HG03066 (cell line): ENCODE measurements at regions not wholly inside any gene's neighbourhood (a gene's known extent, or its start where the extent isn't known, plus 50 kb on each side); places are given as distances from the start of the nearest gene placed in this dataset.

Experiments used
- ATAC-seq: cut with Tn5 transposase; IDR thresholded peaks from one replicate; pipeline ENCODE4 v1.9.1; 2021; ENCODE audit warnings: low read depth; ENCODE audit not compliant: unreplicated experiment

DNA sequence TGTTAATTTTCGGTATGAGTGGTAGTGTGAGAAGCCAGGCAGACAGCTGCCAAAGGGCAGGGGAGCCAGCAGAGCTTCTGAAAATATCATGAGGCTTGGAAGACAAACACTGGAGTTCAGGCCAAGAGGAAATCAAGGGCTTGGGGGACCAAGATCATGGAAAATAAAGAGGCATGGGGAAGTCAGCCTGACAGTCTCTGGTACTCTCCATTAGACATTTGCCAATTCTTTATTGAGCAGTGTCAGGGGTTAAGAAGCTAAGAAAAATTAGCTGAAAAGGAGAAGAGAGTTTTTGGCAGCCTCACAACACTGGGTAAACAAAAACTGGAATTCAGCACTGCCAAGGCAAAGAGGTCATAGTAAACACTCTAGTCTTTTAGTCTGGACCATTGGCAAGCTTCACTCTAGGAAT, 612.7 kb downstream of the EPHA4 start:
- ATAC-seq = no peak

DNA sequence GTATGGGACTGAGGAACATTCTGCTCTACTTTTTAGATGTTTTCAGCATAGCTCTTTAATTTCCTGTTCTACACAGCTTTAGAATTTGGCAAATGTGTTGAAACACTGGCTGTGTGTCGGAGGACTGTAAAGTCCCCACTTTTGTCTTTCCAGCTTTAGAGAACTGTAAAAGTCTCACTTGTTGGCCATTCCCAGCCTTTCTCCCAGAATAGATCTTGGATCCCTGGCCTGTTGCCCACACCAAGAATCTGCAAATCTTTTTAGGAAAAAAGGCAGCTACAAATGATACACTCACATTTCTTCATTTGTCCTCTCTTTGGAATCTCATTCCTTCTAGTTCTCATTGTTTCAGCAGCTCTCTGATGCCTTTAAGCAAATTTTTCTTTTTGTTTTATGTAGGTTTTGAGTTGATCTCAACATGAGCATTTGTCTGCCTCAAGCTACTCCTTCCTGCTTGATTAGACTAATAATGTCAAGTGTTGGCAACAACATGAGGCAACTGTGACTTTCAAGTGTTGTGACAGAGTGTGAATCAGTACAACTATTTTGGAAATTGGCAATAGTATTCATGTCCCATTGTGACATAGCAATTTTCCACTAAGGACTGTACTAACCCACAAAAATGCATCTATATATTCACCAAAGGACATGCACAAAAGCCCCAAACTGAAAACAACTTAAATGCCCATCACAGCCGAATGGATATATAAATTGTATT, 610.8 kb downstream of the EPHA4 start:
- no peak for ATAC-seq

DNA sequence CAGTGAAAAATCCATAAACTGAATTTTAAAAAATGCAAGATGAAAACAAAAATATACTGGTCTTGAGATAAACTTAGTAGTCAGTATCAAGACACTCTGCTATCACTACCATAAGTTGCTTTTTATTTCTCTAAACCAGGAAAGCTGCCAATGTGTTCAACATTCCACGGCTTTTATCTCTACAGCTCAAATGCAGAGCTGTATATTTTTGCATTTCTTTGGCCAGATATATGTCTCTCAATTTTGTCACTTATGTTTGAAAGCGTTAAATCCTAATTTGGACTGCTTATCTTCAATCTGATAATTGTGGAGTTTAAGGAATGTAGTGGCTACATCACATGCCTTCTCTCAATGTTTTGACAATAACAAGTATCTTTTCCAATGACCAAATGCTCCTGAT, 609.5 kb downstream of the EPHA4 start:
- no peak for ATAC-seq

DNA sequence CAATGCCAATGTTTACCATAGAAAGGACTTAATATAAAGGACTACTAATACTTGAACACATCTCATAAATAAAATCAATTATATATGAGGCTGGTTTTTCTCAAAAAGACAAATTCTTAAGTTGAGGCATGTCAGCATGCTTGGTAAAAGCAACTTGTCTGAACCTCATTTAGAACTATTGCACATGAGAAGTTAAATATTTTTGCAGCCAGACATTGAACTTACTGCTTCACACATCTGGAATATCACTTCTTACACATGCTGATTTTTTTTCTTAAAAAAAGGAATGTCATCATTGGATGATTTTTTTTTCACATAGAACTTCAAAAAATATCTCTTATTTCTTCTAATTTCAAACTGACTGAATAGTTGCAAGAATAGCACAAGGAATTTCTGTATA, 609.0 kb downstream of the EPHA4 start:
- ATAC-seq = no peak

DNA sequence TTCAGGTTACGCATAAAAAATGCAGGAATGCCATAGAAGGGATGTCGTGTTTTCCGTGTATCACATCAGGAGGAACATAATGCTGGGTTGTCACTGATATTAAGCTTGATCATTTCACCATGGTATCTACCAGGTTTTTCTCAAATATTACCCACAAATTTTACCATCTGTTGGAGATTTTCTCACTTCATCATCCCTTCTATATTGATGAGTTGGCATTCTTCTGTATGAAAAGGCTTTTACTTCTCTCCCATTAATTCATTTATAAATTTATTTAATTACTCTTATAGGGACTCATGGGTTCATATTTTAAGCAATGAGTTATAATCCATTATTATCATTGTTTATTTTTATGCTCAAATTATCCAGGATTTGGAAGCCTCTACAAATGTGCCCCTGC, 608.2 kb downstream of the EPHA4 start:
- no peak for ATAC-seq

DNA sequence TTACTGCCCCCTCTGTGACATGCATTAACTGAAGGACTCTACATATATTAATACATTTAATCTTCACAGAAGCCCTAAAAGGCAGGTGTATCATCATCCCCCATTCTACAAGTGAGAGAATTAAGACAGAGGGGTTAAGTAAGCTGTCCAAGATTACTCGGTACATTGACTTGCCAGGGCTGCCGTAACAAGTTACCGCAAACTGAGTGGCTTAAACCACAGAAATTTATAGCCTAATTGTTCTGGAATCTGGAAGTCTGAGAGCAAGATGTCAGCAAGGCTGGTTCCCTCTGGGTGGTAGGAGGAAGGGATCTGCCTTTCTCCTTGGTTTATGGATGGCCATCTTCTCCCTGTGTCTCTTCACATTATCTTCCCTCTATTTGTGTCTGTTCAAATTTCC, 605.5 kb downstream of the EPHA4 start:
- ATAC-seq = no peak

DNA sequence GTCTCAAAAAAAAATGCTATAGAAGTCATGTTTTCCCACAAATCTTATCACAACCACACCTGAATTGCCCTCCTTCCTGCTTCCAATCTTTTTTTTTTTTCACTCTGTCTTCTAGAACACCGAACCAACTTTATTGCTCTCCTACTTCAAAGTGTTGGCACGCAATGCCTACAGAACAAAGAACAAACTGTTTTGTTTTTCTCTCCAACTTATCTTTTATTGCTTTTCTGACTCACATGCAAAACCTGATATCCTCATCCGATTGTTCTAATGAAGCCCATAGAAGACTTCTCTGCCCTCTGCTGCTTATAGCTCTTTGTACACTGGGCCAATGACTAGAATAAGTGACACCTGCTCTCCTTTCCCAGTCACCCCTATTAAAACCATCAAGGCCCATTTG, 602.8 kb downstream of the EPHA4 start:
- no peak for ATAC-seq

DNA sequence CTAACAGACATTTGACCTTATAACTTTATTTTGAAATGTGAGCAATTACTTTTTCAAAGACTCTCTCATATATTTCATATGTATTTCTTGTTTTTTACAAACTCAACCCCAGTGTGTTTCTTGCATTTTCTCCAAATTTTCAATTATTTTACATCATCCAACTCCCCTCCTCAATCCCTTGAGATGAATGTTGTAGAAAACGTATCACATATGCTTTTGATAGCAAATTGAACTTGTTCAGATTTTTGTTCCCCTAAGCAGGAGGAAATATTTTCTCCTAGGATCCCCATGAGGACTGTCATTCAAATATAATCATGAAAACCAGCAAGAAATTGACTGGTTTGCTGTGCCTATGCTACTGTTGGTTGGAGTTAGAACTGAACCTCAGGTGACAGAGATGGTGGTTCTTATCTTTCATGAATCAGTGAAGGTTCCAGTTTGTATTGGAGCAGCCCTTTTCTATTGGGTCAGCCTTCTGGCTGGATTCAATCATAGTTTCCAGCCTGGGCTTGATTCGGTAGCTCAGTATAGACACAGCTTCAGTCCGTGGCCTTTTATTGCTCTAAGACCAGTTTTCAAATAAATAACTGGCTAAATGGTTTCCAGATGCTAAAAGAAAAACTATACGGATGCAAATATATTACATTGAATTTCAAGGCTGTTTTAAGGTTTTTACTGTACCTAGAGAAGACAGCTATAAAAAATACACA, 591.0 kb downstream of the EPHA4 start:
- ATAC-seq = no peak

DNA sequence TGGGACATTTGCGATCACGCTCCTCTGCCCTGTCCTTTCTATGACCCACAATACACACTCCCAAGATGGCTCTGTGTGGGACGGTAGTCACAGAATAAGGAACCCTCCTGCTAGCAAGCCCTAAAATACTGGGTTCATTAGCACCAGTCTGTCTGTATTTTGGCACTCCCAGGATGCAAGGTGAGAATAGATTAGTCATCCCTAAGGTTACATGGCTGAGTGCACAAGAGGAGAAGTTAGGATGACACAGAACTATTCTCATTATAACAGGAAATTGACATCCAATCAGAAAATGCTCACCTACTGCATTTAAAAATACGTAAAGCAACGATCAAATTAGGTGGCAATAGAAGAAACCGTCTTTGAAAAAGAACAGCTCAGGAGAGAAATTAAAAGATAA, 590.2 kb downstream of the EPHA4 start:
- ATAC-seq = no peak

DNA sequence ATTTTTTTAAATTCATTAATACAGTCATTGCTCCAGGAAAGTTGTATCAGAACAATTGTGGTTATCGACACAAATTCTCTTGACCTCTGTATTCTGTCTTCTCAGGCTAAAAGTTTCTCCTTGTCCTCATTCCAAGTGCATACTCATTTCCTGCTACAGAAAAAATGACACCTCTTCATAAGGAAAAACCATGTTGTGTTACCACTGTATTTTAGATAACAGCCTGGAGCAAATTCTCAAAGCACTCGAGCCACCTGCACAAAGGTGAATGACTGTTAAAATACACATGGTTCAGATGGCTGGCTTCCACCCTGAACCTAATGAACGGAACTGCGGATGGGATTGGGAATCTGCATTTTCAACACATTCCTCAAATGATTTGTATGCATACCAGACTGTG, 586.5 kb downstream of the EPHA4 start:
- ATAC-seq = no peak

DNA sequence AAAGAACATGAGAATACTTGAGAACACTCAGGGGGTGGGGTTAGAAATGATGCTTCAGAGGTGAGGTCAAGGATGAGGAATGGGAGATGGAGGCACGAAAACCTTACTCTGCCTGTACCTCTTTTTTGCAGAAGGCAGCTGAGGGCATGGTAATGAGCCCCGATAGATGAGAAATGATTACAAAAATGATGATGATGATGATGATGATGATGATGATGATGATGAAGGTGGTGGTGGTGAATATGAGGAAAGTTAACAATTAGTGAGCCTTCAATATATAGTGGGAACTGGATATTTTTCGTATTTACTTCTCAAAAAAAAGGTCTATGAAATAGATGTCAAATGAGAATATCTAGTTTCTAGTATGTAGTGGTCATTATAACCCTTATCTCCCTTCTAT, 584.3 kb downstream of the EPHA4 start:
- no peak for ATAC-seq

DNA sequence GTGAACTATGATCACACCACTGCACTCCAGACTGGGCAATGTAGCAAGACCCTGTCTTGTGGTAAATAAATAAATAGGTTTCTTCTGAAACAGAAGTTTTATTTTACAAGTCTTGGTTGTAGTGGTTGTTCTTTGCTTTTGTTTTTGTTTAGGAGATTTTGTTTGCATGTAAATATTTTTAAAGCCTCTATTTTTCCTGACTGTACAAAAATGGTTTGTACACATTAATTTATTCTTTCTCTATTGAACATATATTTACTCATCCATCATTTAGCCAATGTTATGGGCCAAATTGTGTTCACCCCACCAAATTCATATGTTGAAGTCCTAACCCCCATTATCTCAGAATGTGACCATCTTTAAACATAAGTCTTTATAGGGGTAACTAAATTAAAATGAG, 580.1 kb downstream of the EPHA4 start:
- ATAC-seq = no peak

DNA sequence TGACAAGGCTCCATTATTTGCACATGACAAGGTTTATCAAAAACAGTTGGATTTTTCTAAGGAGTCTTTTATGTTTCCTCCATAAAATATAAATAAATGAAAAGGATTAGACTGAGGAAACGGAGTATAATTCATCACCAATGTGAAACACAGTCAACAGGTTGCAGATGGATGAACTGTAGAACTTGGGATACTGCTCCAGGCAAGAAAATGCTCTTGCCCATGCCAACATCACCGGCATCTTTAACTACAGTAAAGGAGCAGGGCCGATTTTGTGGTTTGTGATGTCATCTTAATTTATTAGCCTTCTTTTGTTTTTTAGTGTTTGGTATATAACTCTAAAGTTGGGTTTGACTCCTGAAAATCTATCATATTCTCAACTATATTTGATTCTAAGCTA, 577.3 kb downstream of the EPHA4 start:
- ATAC-seq = no peak

DNA sequence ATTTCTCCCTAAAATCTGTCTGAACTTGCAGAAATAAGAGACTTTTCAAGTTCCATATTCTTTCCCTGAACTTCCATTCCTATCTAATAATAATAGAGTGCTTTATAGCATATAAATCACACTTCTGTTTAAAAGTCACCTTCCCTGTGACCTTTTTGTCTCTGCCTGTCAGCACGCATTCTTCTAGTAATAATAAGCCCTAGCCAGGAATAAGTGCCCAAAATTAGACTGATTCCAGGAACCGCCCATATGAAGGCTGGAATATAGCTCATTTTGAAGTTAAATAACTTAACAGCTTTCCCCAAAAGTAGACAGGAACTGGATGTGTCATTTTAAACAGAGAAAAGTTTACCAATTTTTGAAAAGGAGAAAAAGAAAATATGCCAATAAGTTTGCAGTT, 576.5 kb downstream of the EPHA4 start:
- no peak for ATAC-seq

DNA sequence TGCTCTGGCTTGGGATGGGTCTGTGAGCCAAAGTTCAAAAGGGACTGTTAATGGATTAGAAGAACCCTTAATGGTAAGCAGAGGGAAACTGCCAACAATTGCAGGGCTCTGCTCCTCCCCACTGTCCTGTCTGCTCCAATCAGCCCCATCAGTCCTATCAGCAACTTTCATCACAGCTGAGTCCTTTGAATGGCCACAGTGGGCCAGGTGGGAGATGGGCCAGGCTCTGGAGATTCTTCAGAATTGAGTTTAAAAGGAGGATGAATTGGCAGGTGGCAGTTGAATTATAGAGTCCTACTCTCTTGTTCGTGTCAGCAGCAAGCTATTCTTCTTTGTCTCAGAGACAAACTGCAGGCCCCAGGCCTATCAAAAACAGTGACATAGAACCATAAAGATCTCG, 573.9 kb downstream of the EPHA4 start:
- ATAC-seq = no peak

DNA sequence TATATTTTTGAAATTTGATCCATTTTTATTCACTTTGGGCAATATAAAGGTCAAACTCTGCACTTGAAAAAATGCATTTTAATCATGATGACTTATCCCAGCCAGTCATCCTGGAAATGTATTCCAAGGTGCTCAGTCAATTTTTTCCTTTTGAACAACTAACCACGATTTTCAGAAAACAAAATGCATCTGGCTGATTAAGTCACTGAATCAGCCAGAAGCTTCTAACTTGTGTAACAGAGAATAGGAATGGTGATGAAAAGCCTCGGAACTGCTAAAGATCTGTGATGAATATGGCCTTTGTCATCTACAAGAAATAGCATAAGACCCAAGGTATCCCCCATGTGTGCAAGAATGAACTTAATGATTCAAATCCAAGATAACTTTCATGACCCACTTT, 572.7 kb downstream of the EPHA4 start:
- no peak for ATAC-seq

DNA sequence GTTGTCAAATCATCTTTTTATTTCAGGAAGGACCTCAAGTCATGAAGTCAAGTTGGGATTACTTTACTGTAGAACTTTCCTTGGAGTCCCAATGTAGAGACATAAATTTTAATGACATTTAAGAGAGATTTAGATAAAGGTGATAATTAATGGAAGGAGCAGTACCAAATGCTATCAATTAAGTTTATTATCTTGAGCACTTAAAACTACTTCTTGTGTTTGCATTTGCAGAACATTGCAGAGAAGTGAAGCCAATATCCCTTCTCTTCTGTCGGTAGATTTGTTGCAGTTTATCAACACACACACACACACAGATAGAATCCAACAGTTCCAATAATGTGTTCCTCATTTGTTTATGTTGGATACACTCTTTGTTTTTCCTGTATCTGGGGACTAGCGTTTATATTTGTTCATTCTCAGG, 570.7 kb downstream of the EPHA4 start:
- no peak for ATAC-seq

DNA sequence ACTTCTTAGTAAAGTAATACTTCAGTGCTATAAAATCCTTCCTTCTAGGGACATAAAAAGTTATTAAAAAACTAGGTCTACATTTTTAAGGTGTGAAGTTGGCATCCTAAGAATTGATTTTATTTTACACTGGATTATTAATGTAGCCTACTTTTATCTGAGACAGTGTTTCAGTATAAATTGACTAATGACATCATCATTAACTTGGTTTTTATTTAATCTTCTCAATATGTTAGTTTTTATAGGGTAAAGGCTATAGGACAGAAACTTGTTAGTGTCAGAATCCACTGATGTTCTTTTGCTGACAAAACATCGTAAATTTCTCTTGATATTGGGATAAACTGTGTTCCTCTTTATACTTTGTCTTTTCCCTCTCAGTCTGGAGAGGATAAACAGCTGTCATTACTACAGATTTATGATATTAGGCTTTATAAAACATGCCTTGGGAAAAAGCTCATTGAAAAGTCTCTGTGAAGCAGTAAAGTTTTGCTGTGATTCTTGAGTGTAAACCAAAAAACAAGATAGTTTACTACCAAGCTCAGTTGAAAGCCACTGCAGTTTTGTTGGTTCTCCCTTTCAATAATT, 569.9 kb downstream of the EPHA4 start:
- ATAC-seq = no peak

DNA sequence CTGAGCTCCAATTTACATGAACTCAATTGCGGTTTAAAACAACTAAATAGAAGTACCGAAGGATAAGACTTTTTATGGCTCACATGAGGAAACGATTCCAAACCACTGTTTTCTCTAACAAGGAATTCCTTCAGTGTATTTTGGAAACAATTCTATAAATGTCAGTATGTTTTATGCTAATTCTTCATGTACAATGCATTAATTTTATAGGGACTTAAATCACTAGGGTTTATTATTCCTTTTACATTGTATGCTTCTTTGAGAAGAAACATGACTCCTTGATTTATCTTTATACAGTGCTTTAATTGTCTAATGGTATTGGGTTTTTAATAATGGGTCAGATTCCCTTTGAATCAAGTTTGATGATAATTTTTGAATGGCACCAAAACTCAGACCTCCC, 566.8 kb downstream of the EPHA4 start:
- ATAC-seq = no peak

DNA sequence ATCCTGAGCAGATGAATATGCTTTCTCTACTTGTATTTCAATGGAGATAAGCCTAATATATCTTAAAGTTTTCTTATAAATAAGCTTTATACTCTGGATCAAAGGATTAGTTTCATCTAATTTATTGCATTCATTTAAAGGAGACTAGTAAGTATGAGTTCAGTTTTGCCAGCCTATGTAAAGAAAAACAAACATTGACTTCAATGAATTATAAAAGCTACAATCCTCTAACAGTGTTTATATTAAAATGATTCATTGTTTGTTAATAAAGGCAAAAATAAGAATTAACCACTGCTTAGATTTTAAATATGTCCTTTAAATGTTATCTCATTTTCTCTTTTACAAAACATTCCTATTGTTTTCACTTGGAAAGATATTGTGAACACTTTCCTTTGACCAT, 566.0 kb downstream of the EPHA4 start:
- ATAC-seq = no peak

DNA sequence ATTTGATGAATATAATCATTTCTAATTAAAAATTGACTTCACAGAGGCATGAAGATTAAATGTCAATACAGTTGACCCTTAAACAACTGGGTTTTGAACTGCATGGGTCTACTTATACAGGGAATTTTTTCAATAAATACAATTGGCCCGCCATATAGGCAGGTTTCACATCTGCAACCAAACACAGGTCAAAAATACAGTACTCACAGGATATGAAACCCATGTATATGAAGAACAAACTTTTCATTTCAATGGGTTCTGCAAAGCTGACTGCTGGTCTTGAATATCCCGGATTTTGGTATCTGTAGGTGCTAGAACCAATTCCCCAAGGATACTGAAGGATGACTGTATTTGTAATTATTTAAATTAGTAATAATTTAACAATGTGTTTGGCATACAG, 555.6 kb downstream of the EPHA4 start:
- ATAC-seq = no peak

DNA sequence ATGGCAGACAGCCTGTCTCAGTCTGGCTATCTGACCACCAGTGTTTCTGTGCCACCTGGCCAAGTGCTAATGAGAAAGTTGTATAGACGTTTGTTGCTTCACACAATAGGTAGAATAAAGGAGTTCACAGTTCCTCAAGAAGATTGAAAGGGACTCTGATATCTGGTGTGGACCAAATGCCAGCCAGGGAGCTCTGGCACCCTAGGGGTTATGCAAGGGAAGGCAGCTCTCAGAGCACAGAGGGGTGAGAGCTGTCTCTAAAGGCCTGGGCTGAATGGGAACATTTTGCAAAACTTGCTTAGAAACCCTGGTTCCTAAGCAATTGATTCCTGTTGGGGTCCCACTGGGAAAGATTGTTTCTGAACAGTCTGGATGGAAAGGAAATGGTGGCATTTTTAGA, 553.8 kb downstream of the EPHA4 start:
- ATAC-seq = no peak
